ENCODE measurements at regions not wholly inside any gene's neighbourhood (a gene's known extent, or its start where the extent isn't known, plus 50 kb on each side); places are given as distances from the start of the nearest gene placed in this dataset.

DNA sequence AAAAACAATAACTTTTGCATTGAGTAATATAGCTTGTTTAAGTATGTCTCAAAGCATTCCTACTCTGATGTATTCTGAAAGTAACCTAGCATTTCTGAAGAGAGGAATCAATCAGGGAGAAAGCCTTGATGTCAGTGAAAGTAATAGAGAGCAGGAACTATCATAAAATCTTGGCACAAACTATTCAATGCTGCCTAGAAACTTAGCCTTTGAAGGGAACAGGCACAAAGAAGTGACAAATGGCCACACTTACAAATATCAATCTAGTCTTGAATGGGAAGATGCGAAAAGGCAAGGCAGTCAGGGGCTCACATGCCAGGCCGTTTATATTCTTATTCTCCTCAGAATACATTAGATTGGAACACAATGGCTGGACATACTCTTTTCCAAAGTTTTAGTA lies 576.5 kb upstream of the ANO3 start:
- Mint-ChIP-seq H3K9me3 (peaks cover 31% of the 10 kb centered on the region), H3K27me3 (ENCODE audit: insufficient read depth, low read depth, poor library complexity) (no peaks in the 10 kb centered on the region), H3K27ac (no peak overlapping the region), H3K4me1 (no peaks in the 10 kb centered on the region), H3K4me3 (no peak overlapping the region), H3K36me3 (ENCODE audit: low read depth) (peaks cover 19% of the 10 kb centered on the region)
- H3F3A ChIP-seq (replicated peaks; ENCODE audit: low read depth): no peaks in the 10 kb centered on the region
- no peaks in the 10 kb centered on the region for H3K27me3 ChIP-seq (ENCODE audit: insufficient read depth)
- H4K20me1 ChIP-seq (replicated peaks; ENCODE audit: insufficient read depth): no peaks in the 10 kb centered on the region
- no peak for TF ChIP-seq EZH2 (IDR thresholded peaks at IDR 0.05; ENCODE audit: low read depth, unreplicated experiment)
- TF ChIP-seq CREB1 (CRISPR knock-in tag; IDR thresholded peaks at IDR 0.05; ENCODE audit: low read depth): no peak
- H3K4me2 ChIP-seq: no peak overlapping the region
- H3K79me2 ChIP-seq (replicated peaks; ENCODE audit: insufficient read depth): no peaks in the 10 kb centered on the region
- peaks cover 9% of the 10 kb centered on the region; the same call in 1 of the 2 replicates for H3K36me3 ChIP-seq (ENCODE audit: insufficient read depth)
- H3K4me1 ChIP-seq (ENCODE audit: insufficient read depth): no peaks in the 10 kb centered on the region
- no peak overlapping the region for H3K27ac ChIP-seq (ENCODE audit: low read depth)
- ATAC-seq (no peak), DNase-seq (ENCODE audit: low spot score) (no peak)
- H3K9me2 ChIP-seq (ENCODE audit: insufficient read depth): no peaks in the 10 kb centered on the region
- no peak overlapping the region for H3K4me3 ChIP-seq
- no peak overlapping the region for H2AFZ ChIP-seq

DNA sequence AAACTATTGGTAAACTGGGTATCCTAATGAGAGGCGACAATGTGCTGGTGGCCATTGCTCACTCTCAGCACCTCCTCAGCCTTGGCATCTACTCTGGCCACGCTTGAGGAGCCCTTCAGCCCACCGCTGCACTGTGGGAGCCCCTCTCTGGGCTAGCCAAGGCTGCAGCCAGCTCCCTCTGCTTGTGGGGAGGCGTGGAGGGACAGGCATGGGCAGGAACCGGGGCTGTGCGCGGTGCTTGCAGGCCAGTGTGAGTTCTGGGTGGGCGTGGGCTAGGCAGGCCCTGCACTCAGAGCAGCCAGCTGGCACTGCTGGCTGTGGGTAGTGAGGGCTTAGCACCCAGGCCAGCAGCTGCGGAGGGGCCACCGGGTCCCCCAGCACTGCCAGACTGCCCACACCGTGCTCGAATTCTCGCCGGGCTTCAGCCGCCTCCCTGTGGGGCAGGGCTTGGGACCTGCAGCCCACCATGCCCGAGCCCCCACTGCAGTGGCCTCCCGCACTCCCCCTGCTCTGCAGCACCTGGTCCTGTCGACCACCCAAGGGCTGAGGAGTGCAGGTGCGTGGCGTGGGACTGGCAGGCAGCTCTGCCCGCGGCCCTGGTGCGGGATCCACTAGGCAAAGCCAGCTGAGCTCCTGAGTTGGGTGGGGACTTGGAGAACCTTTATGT lies 575.9 kb upstream of the ANO3 start:
- no peak overlapping the region for H3K27ac Mint-ChIP-seq
- H3K4me3 Mint-ChIP-seq: no peak overlapping the region
- TF ChIP-seq EZH2 (IDR thresholded peaks at IDR 0.05; ENCODE audit: low read depth, unreplicated experiment): no peak
- TF ChIP-seq, protein P1, sequence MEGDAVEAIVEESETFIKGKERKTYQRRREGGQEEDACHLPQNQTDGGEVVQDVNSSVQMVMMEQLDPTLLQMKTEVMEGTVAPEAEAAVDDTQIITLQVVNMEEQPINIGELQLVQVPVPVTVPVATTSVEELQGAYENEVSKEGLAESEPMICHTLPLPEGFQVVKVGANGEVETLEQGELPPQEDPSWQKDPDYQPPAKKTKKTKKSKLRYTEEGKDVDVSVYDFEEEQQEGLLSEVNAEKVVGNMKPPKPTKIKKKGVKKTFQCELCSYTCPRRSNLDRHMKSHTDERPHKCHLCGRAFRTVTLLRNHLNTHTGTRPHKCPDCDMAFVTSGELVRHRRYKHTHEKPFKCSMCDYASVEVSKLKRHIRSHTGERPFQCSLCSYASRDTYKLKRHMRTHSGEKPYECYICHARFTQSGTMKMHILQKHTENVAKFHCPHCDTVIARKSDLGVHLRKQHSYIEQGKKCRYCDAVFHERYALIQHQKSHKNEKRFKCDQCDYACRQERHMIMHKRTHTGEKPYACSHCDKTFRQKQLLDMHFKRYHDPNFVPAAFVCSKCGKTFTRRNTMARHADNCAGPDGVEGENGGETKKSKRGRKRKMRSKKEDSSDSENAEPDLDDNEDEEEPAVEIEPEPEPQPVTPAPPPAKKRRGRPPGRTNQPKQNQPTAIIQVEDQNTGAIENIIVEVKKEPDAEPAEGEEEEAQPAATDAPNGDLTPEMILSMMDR (conservative IDR thresholded peaks at IDR 0.05; ENCODE audit: low read depth in 2 of 2): no peak
- TF ChIP-seq, protein P2, sequence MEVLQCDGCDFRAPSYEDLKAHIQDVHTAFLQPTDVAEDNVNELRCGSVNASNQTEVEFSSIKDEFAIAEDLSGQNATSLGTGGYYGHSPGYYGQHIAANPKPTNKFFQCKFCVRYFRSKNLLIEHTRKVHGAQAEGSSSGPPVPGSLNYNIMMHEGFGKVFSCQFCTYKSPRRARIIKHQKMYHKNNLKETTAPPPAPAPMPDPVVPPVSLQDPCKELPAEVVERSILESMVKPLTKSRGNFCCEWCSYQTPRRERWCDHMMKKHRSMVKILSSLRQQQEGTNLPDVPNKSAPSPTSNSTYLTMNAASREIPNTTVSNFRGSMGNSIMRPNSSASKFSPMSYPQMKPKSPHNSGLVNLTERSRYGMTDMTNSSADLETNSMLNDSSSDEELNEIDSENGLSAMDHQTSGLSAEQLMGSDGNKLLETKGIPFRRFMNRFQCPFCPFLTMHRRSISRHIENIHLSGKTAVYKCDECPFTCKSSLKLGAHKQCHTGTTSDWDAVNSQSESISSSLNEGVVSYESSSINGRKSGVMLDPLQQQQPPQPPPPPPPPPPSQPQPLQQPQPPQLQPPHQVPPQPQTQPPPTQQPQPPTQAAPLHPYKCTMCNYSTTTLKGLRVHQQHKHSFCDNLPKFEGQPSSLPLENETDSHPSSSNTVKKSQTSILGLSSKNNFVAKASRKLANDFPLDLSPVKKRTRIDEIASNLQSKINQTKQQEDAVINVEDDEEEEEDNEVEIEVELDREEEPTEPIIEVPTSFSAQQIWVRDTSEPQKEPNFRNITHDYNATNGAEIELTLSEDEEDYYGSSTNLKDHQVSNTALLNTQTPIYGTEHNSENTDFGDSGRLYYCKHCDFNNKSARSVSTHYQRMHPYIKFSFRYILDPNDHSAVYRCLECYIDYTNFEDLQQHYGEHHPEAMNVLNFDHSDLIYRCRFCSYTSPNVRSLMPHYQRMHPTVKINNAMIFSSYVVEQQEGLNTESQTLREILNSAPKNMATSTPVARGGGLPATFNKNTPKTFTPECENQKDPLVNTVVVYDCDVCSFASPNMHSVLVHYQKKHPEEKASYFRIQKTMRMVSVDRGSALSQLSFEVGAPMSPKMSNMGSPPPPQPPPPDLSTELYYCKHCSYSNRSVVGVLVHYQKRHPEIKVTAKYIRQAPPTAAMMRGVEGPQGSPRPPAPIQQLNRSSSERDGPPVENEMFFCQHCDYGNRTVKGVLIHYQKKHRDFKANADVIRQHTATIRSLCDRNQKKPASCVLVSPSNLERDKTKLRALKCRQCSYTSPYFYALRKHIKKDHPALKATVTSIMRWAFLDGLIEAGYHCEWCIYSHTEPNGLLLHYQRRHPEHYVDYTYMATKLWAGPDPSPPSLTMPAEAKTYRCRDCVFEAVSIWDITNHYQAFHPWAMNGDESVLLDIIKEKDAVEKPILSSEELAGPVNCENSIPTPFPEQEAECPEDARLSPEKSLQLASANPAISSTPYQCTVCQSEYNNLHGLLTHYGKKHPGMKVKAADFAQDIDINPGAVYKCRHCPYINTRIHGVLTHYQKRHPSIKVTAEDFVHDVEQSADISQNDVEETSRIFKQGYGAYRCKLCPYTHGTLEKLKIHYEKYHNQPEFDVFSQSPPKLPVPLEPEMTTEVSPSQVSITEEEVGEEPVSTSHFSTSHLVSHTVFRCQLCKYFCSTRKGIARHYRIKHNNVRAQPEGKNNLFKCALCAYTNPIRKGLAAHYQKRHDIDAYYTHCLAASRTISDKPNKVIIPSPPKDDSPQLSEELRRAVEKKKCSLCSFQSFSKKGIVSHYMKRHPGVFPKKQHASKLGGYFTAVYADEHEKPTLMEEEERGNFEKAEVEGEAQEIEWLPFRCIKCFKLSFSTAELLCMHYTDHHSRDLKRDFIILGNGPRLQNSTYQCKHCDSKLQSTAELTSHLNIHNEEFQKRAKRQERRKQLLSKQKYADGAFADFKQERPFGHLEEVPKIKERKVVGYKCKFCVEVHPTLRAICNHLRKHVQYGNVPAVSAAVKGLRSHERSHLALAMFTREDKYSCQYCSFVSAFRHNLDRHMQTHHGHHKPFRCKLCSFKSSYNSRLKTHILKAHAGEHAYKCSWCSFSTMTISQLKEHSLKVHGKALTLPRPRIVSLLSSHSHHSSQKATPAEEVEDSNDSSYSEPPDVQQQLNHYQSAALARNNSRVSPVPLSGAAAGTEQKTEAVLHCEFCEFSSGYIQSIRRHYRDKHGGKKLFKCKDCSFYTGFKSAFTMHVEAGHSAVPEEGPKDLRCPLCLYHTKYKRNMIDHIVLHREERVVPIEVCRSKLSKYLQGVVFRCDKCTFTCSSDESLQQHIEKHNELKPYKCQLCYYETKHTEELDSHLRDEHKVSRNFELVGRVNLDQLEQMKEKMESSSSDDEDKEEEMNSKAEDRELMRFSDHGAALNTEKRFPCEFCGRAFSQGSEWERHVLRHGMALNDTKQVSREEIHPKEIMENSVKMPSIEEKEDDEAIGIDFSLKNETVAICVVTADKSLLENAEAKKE (CRISPR knock-in tag; IDR thresholded peaks at IDR 0.05): no peak
- TF ChIP-seq NANOG (IDR thresholded peaks at IDR 0.05; ENCODE audit: borderline replicate concordance): no peak
- no peak for TF ChIP-seq CREB1 (CRISPR knock-in tag; IDR thresholded peaks at IDR 0.05; ENCODE audit: low read depth)
- TF ChIP-seq, protein P3, sequence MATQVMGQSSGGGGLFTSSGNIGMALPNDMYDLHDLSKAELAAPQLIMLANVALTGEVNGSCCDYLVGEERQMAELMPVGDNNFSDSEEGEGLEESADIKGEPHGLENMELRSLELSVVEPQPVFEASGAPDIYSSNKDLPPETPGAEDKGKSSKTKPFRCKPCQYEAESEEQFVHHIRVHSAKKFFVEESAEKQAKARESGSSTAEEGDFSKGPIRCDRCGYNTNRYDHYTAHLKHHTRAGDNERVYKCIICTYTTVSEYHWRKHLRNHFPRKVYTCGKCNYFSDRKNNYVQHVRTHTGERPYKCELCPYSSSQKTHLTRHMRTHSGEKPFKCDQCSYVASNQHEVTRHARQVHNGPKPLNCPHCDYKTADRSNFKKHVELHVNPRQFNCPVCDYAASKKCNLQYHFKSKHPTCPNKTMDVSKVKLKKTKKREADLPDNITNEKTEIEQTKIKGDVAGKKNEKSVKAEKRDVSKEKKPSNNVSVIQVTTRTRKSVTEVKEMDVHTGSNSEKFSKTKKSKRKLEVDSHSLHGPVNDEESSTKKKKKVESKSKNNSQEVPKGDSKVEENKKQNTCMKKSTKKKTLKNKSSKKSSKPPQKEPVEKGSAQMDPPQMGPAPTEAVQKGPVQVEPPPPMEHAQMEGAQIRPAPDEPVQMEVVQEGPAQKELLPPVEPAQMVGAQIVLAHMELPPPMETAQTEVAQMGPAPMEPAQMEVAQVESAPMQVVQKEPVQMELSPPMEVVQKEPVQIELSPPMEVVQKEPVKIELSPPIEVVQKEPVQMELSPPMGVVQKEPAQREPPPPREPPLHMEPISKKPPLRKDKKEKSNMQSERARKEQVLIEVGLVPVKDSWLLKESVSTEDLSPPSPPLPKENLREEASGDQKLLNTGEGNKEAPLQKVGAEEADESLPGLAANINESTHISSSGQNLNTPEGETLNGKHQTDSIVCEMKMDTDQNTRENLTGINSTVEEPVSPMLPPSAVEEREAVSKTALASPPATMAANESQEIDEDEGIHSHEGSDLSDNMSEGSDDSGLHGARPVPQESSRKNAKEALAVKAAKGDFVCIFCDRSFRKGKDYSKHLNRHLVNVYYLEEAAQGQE (IDR thresholded peaks at IDR 0.05; ENCODE audit: unreplicated experiment): no peak
- no peak for TF ChIP-seq STAT1 (IDR thresholded peaks at IDR 0.05; ENCODE audit: unreplicated experiment)
- TF ChIP-seq, protein P4, sequence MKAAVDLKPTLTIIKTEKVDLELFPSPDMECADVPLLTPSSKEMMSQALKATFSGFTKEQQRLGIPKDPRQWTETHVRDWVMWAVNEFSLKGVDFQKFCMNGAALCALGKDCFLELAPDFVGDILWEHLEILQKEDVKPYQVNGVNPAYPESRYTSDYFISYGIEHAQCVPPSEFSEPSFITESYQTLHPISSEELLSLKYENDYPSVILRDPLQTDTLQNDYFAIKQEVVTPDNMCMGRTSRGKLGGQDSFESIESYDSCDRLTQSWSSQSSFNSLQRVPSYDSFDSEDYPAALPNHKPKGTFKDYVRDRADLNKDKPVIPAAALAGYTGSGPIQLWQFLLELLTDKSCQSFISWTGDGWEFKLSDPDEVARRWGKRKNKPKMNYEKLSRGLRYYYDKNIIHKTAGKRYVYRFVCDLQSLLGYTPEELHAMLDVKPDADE (IDR thresholded peaks at IDR 0.05): no peak

More for the DNA sequence above, 575.9 kb upstream of the ANO3 start:
- no peak for DNase-seq (ENCODE audit: low spot score)
- Histone ChIP-seq H2AFZ (no peak overlapping the region), H3K27me3 (ENCODE audit: insufficient read depth) (no peaks in the 10 kb centered on the region), H3K79me2 (replicated peaks; ENCODE audit: insufficient read depth) (no peaks in the 10 kb centered on the region), H3K4me2 (no peak overlapping the region), H3K9me2 (ENCODE audit: insufficient read depth) (no peaks in the 10 kb centered on the region), H3F3A (replicated peaks; ENCODE audit: low read depth) (no peaks in the 10 kb centered on the region), H3K4me3 (no peak overlapping the region), H3K4me1 (ENCODE audit: insufficient read depth) (no peaks in the 10 kb centered on the region), H3K36me3 (ENCODE audit: insufficient read depth) (peaks cover 9% of the 10 kb centered on the region; the same call in 1 of the 2 replicates), H3K27ac (ENCODE audit: low read depth) (no peak overlapping the region), H4K20me1 (replicated peaks; ENCODE audit: insufficient read depth) (no peaks in the 10 kb centered on the region)
- H3K4me1 Mint-ChIP-seq: no peaks in the 10 kb centered on the region
- no peaks in the 10 kb centered on the region for H3K27me3 Mint-ChIP-seq (ENCODE audit: insufficient read depth, low read depth, poor library complexity)
- H3K36me3 Mint-ChIP-seq (ENCODE audit: low read depth): peaks cover 19% of the 10 kb centered on the region
- H3K9me3 Mint-ChIP-seq: peaks cover 31% of the 10 kb centered on the region
- no peak for ATAC-seq

Measured in GM23338 (cell line).